ENCODE measurements at regions not wholly inside any gene's neighbourhood (a gene's known extent, or its start where the extent isn't known, plus 50 kb on each side); places are given as distances from the start of the nearest gene placed in this dataset.

DNA sequence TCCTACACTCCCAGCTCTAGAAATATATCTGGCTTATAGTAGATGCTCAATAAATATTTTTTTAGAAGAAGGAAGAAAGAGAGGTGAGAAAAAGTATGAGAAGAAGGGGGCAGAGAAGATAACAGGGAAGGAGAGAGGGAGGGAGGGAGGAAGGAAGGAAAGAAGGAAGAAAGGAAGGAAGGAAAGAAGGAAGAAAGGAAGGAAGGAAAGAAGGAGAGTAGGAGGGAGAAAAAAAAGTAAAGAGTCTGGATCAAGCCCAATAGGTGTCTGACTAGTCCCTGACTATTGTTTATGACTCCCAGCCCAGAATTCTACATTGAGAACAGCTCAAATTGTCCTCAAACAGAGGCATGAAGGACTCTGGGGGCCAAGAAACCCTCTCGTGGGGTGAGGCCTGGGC is 83.9 kb downstream of the THNSL2 start:
- no peak overlapping the region for H3K27ac ChIP-seq (ENCODE audit: low read depth, low read length)
- H3K27me3 ChIP-seq (ENCODE audit: control insufficient read depth in 3 of 3, insufficient read depth in 3 of 3, low read length in 3 of 3), result peaks cover 0 to 9% (median 9%) of the 10 kb centered on the region in 3 donors
- no peak overlapping the region for H3K4me3 ChIP-seq (ENCODE audit: low read length in 3 of 3)
- no peak overlapping the region for H3K9ac ChIP-seq (ENCODE audit: low read depth in 1 of 3, low read length in 3 of 3)
- no peaks in the 10 kb centered on the region for H3K36me3 ChIP-seq (ENCODE audit: control insufficient read depth in 3 of 3, insufficient read depth in 3 of 3, low read length in 3 of 3)
- H3K4me1 ChIP-seq (ENCODE audit: control insufficient read depth in 3 of 3, insufficient read depth in 3 of 3, low read length in 3 of 3), result no peaks in the 10 kb centered on the region
- no peaks in the 10 kb centered on the region for H3K9me3 ChIP-seq (ENCODE audit: control insufficient read depth in 3 of 3, low read length in 3 of 3)

DNA sequence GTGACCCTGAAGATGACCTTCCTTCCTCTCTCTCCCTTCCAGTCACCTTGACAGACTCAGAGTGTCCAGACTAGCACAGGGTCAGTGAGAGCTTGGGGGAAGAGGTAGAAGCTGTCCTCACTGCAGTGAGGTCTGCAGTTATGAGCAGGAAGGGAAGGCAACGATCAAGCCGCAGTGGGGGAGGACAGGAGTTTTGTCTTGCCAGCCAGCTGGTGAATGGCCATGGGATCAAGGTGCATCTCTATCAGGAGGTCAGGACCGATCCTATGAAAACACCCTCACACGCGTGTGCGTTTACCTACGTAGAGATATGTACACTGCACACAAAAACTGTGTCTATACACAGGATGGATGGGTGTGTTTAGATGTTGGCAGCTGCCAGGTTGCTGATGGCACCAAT is 83.2 kb downstream of the THNSL2 start:
- no peaks in the 10 kb centered on the region for H3K9me3 ChIP-seq (ENCODE audit: control insufficient read depth in 3 of 3, low read length in 3 of 3)
- H3K36me3 ChIP-seq (ENCODE audit: control insufficient read depth in 3 of 3, insufficient read depth in 3 of 3, low read length in 3 of 3), result no peaks in the 10 kb centered on the region
- H3K27ac ChIP-seq (ENCODE audit: low read depth, low read length), result no peak overlapping the region
- no peaks in the 10 kb centered on the region for H3K4me1 ChIP-seq (ENCODE audit: control insufficient read depth in 3 of 3, insufficient read depth in 3 of 3, low read length in 3 of 3)
- H3K4me3 ChIP-seq (ENCODE audit: low read length in 3 of 3), result no peak overlapping the region
- H3K27me3 ChIP-seq (ENCODE audit: control insufficient read depth in 3 of 3, insufficient read depth in 3 of 3, low read length in 3 of 3), result peaks cover 0 to 8% (median 6%) of the 10 kb centered on the region in 3 donors
- H3K9ac ChIP-seq (ENCODE audit: low read depth in 1 of 3, low read length in 3 of 3), result no peak overlapping the region

DNA sequence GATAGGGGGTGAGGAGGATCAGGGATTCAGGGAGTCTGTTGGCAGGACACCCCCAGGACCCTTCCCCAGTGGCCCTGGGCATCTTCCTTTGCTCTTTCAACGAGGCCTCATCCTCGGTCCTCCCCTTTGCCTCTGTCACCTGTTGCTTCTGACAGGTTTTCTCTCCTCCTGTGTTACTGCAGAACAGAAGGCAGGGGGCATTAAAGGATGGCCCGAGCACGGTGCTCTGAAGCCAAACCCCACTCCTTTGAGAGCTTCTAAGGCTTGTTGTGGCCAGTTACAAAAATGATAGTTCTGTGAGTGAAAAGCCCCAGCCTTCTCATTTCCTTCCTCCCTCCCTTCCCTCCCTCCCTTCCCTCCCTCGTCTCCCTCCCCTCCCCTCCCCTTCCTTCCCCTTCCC is 82.5 kb downstream of the THNSL2 start:
- peaks cover 0 to 4% (median 3%) of the 10 kb centered on the region in 3 donors for H3K27me3 ChIP-seq (ENCODE audit: control insufficient read depth in 3 of 3, insufficient read depth in 3 of 3, low read length in 3 of 3)
- H3K4me3 ChIP-seq (ENCODE audit: low read length in 3 of 3), result no peak overlapping the region
- H3K36me3 ChIP-seq (ENCODE audit: control insufficient read depth in 3 of 3, insufficient read depth in 3 of 3, low read length in 3 of 3), result no peaks in the 10 kb centered on the region
- no peaks in the 10 kb centered on the region for H3K9me3 ChIP-seq (ENCODE audit: control insufficient read depth in 3 of 3, low read length in 3 of 3)
- H3K9ac ChIP-seq (ENCODE audit: low read depth in 1 of 3, low read length in 3 of 3), result no peak overlapping the region
- H3K4me1 ChIP-seq (ENCODE audit: control insufficient read depth in 3 of 3, insufficient read depth in 3 of 3, low read length in 3 of 3), result no peaks in the 10 kb centered on the region
- H3K27ac ChIP-seq (ENCODE audit: low read depth, low read length), result no peak overlapping the region

DNA sequence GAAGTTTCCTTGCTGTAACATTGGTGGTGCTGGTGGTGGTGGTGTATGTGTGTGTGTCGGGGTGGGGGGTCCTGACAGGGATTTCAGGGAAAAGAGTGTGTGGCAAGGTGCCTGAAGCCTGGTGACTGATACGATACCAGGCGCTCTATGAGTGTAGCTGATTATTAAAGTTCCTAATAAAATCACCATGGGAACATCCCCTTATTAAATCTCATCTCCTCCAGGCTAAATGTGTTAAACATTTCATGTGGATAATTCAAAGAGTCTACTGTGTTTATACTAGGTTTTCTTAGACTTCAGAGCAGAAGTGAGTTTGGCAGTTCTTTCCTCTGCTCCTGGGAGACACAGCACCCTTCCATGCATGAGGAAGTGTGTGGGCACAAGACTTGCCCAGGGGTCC is 82.0 kb downstream of the THNSL2 start:
- no peak overlapping the region for H3K27ac ChIP-seq (ENCODE audit: low read depth, low read length)
- no peaks in the 10 kb centered on the region for H3K36me3 ChIP-seq (ENCODE audit: control insufficient read depth in 3 of 3, insufficient read depth in 3 of 3, low read length in 3 of 3)
- H3K9me3 ChIP-seq (ENCODE audit: control insufficient read depth in 3 of 3, low read length in 3 of 3), result no peaks in the 10 kb centered on the region
- peaks cover 0 to 4% (median 3%) of the 10 kb centered on the region in 3 donors for H3K27me3 ChIP-seq (ENCODE audit: control insufficient read depth in 3 of 3, insufficient read depth in 3 of 3, low read length in 3 of 3)
- H3K4me3 ChIP-seq (ENCODE audit: low read length in 3 of 3), result no peak overlapping the region
- no peak overlapping the region for H3K9ac ChIP-seq (ENCODE audit: low read depth in 1 of 3, low read length in 3 of 3)
- H3K4me1 ChIP-seq (ENCODE audit: control insufficient read depth in 3 of 3, insufficient read depth in 3 of 3, low read length in 3 of 3), result no peaks in the 10 kb centered on the region

DNA sequence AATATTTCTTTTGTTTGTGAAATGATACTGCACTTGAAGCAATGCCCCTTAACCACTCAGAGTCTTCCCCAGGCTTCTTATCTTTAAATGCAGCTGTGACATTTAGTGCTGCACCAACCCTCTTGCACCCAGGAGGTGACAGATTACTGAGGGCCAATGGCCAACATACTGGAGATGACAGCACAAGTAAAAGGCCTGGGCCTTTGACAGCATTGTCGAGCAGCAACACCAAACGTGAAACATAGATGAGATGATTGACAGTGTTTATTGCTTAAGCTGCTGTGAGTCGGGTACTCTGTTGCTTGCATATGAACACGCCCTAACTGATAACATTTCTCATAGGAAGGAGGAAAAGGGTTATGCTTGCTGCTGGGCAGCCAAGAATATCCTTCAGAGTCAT is 80.3 kb downstream of the THNSL2 start:
- H3K4me3 ChIP-seq (ENCODE audit: low read length in 3 of 3), result no peak overlapping the region
- H3K27ac ChIP-seq (ENCODE audit: low read depth, low read length), result no peak overlapping the region
- no peaks in the 10 kb centered on the region for H3K9me3 ChIP-seq (ENCODE audit: control insufficient read depth in 3 of 3, low read length in 3 of 3)
- no peaks in the 10 kb centered on the region for H3K36me3 ChIP-seq (ENCODE audit: control insufficient read depth in 3 of 3, insufficient read depth in 3 of 3, low read length in 3 of 3)
- H3K4me1 ChIP-seq (ENCODE audit: control insufficient read depth in 3 of 3, insufficient read depth in 3 of 3, low read length in 3 of 3), result no peaks in the 10 kb centered on the region
- no peak overlapping the region for H3K9ac ChIP-seq (ENCODE audit: low read depth in 1 of 3, low read length in 3 of 3)
- H3K27me3 ChIP-seq (ENCODE audit: control insufficient read depth in 3 of 3, insufficient read depth in 3 of 3, low read length in 3 of 3), result peaks cover 0 to 4% (median 3%) of the 10 kb centered on the region in 3 donors

DNA sequence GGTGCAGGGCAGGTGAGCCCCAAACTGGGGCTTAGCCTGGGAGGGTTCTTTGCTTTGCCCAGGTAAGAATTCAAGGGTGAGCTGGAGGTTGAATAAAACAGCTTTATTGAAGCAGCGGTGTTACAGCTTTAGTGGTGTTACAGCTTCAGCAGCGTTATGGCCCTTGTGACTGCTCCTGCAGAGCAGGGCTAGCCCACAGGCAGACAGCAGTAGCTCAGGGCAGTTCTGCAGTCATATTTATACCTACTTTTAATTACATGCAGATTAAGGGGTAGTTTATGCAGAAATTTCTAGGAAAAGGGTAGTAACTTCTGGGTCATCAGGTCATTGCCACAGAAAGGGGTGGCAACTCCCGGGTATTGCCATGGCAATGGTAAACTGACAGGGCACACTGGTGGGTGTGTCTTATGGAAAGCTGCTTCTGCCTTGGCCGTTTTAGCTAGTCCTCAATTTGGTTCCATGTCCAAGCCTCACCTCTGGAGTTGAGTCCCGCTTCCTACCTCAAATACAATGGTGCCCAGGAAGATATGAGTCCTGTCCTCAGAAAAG is 78.2 kb downstream of the THNSL2 start:
- no peaks in the 10 kb centered on the region for H3K9me3 ChIP-seq (ENCODE audit: control insufficient read depth in 3 of 3, low read length in 3 of 3)
- H3K4me1 ChIP-seq (ENCODE audit: control insufficient read depth in 3 of 3, insufficient read depth in 3 of 3, low read length in 3 of 3), result no peaks in the 10 kb centered on the region
- no peak overlapping the region for H3K4me3 ChIP-seq (ENCODE audit: low read length in 3 of 3)
- no peaks in the 10 kb centered on the region for H3K36me3 ChIP-seq (ENCODE audit: control insufficient read depth in 3 of 3, insufficient read depth in 3 of 3, low read length in 3 of 3)
- no peak overlapping the region for H3K9ac ChIP-seq (ENCODE audit: low read depth in 1 of 3, low read length in 3 of 3)
- H3K27ac ChIP-seq (ENCODE audit: low read depth, low read length), result no peak overlapping the region
- peaks cover 0 to 4% (median under 1%) of the 10 kb centered on the region in 3 donors for H3K27me3 ChIP-seq (ENCODE audit: control insufficient read depth in 3 of 3, insufficient read depth in 3 of 3, low read length in 3 of 3)

DNA sequence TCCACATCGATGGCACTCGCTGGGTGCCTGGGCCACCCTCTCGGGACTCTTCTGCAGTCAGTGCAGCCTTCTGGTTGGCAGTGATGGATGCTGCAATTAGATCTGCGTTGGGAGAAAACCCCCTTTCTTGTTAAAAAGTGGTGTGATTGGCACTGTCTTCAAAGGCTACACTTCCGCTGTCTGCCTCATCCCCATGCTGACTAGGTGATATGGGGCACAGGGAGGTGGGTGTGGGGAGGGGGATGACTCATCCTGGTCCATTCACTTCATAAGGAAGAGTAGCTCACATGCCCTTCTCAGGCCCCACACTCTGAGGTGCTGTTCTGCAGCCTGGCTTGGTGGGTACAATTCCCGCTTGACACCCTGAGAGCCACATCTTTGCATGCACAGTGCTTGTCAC is 77.4 kb downstream of the THNSL2 start:
- Histone ChIP-seq H3K27ac (ENCODE audit: low read depth, low read length) (no peak overlapping the region), H3K9me3 (ENCODE audit: control insufficient read depth in 3 of 3, low read length in 3 of 3) (no peaks in the 10 kb centered on the region), H3K27me3 (ENCODE audit: control insufficient read depth in 3 of 3, insufficient read depth in 3 of 3, low read length in 3 of 3) (peaks cover 0 to 3% (median 0%) of the 10 kb centered on the region in 3 donors), H3K4me1 (ENCODE audit: control insufficient read depth in 3 of 3, insufficient read depth in 3 of 3, low read length in 3 of 3) (no peaks in the 10 kb centered on the region), H3K4me3 (ENCODE audit: low read length in 3 of 3) (no peak overlapping the region), H3K36me3 (ENCODE audit: control insufficient read depth in 3 of 3, insufficient read depth in 3 of 3, low read length in 3 of 3) (no peaks in the 10 kb centered on the region), H3K9ac (ENCODE audit: low read depth in 1 of 3, low read length in 3 of 3) (no peak overlapping the region)

DNA sequence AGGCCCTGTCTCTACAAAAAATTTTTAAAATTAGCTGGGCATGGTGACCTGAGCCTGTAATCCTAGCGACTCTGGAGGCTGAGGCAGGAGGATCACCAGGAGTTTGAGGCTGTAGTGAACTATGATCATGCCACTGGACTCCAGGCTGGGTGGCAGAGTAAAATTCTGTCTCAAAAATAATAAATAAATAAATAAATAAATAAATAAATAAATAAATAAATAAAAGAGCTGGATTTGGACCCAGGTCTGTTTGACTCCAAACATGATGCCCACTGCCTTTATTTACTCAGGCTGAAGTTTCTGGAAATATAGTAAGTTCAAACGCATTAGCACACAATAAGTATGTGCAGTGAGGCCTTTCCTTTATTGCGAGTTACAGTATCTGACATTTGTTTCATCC is 75.0 kb downstream of the THNSL2 start:
- Histone ChIP-seq H3K27ac (ENCODE audit: low read depth, low read length) (no peak overlapping the region), H3K4me3 (ENCODE audit: low read length in 3 of 3) (no peak overlapping the region), H3K9ac (ENCODE audit: low read depth in 1 of 3, low read length in 3 of 3) (no peak overlapping the region), H3K4me1 (ENCODE audit: control insufficient read depth in 3 of 3, insufficient read depth in 3 of 3, low read length in 3 of 3) (no peaks in the 10 kb centered on the region), H3K36me3 (ENCODE audit: control insufficient read depth in 3 of 3, insufficient read depth in 3 of 3, low read length in 3 of 3) (no peaks in the 10 kb centered on the region), H3K27me3 (ENCODE audit: control insufficient read depth in 3 of 3, insufficient read depth in 3 of 3, low read length in 3 of 3) (no peaks in the 10 kb centered on the region), H3K9me3 (ENCODE audit: control insufficient read depth in 3 of 3, low read length in 3 of 3) (no peaks in the 10 kb centered on the region)

DNA sequence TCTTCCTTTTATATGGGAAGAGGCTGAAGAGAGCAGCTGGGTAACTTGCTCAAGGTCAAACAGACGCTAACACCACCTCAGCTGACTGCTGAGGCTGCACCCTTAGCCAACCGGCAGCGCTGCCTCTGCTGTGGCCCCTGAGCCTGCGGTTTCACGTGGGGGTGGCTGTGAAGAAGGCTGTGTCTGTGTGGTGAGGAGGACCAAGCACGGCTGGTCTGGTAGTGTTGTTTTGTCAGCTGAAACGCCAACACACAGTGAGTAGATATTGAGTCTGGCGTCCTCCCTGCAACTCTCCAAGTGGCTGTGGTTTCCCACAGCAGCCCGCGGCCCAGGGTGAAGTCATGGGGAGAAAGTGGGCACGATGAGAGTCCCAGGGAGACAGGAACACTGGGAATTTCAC is 69.6 kb downstream of the THNSL2 start:
- no peak overlapping the region for H3K9ac ChIP-seq (ENCODE audit: low read depth in 1 of 3, low read length in 3 of 3)
- H3K36me3 ChIP-seq (ENCODE audit: control insufficient read depth in 3 of 3, insufficient read depth in 3 of 3, low read length in 3 of 3), result no peaks in the 10 kb centered on the region
- no peaks in the 10 kb centered on the region for H3K9me3 ChIP-seq (ENCODE audit: control insufficient read depth in 3 of 3, low read length in 3 of 3)
- no peaks in the 10 kb centered on the region for H3K4me1 ChIP-seq (ENCODE audit: control insufficient read depth in 3 of 3, insufficient read depth in 3 of 3, low read length in 3 of 3)
- no peaks in the 10 kb centered on the region for H3K27me3 ChIP-seq (ENCODE audit: control insufficient read depth in 3 of 3, insufficient read depth in 3 of 3, low read length in 3 of 3)
- no peak overlapping the region for H3K4me3 ChIP-seq (ENCODE audit: low read length in 3 of 3)
- no peak overlapping the region for H3K27ac ChIP-seq (ENCODE audit: low read depth, low read length)

DNA sequence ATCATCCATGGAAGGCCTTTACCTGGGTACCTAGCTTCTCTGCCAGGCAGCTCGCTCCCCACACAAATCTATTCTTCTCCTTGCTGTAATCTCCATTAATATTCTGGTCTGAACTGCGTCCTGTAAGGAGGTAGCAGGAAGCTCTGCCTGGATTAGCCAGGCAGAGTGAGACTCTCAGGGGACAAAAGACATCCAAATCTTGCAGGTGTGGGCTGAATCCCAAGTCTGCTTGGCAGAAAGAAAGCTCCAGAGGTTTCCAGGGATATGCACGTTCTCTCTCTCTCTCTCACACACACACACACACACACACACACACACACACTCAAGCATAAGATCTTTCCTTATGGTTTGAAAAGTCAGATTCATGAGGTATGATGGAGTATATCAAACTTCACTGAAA is 66.5 kb downstream of the THNSL2 start:
- no peaks in the 10 kb centered on the region for H3K4me1 ChIP-seq (ENCODE audit: control insufficient read depth in 3 of 3, insufficient read depth in 3 of 3, low read length in 3 of 3)
- no peak overlapping the region for H3K4me3 ChIP-seq (ENCODE audit: low read length in 3 of 3)
- H3K9me3 ChIP-seq (ENCODE audit: control insufficient read depth in 3 of 3, low read length in 3 of 3), result no peaks in the 10 kb centered on the region
- no peak overlapping the region for H3K9ac ChIP-seq (ENCODE audit: low read depth in 1 of 3, low read length in 3 of 3)
- no peak overlapping the region for H3K27ac ChIP-seq (ENCODE audit: low read depth, low read length)
- no peaks in the 10 kb centered on the region for H3K36me3 ChIP-seq (ENCODE audit: control insufficient read depth in 3 of 3, insufficient read depth in 3 of 3, low read length in 3 of 3)
- H3K27me3 ChIP-seq (ENCODE audit: control insufficient read depth in 3 of 3, insufficient read depth in 3 of 3, low read length in 3 of 3), result no peaks in the 10 kb centered on the region
